GM18873 (cell line): ENCODE measurements at regions not wholly inside any gene's neighbourhood (a gene's known extent, or its start where the extent isn't known, plus 50 kb on each side); places are given as distances from the start of the nearest gene placed in this dataset.
"Not testable (repeated sequence)": the region's sequence is repeated elsewhere in the genome, so short reads cannot be mapped to it uniquely, and the experiment has no call there.

ENCODE experiments used
- ATAC-seq: cut with Tn5 transposase; IDR thresholded peaks from one replicate; pipeline ENCODE4 v1.9.1; 2021; ENCODE audit warnings: mild to moderate bottlenecking, moderate library complexity, moderate number of reproducible peaks; ENCODE audit not compliant: unreplicated experiment, low FRiP score

DNA sequence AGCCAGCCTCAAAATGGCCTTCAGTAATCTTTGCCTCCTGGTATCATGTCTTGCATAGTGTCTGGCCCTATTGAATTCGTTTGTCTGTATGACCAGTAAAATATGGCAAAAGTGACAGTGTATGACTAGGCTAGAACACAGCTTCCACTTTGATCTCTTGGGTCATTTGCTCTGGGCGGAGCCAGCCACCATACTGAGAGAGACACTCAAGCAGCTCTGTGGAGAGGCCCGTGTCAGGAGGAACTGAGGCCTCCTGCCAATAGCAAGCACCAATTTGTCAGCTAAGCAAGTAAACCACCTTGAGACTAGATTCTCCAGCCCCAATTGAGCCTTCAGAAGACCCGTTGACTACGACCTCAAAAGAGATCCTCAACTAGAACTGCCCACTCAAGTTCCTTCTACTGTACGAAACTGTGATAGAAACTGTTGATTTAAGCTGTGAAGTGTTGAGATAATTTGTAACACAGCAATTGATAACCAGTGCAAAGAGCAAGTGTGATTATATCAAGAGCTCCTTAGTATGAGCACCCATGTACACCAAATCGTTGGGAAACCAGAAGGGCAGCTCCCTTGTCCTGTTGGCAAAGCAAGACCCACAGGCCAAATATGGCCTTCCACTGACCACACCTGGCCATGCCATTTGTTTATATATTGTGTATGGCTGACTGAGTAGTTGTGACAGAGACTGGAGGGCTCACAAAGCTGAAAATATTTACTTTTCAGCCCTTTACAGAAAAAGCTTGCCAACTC is 52.7 kb upstream of the SERBP1 start:
- no peak for ATAC-seq

DNA sequence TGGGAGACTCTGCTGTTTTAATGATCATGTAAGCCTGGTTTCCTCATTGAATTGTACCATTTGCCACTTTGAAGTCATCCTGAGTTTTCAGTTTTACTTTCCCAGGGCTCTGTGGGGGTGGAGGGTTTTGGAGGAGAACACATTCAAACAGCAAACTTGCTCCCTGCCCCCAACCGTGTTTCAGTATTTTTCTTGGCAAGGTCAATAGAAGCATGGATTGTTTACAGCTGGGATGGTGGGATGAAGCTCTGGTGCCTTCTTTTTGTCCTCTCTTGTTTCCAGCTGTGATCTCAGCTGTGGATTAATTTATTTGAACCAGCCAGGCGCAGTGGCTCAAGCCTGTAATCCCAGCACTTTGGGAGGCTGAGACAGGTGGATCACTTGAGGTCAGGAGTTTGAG is 54.3 kb upstream of the SERBP1 start:
- no peak for ATAC-seq

DNA sequence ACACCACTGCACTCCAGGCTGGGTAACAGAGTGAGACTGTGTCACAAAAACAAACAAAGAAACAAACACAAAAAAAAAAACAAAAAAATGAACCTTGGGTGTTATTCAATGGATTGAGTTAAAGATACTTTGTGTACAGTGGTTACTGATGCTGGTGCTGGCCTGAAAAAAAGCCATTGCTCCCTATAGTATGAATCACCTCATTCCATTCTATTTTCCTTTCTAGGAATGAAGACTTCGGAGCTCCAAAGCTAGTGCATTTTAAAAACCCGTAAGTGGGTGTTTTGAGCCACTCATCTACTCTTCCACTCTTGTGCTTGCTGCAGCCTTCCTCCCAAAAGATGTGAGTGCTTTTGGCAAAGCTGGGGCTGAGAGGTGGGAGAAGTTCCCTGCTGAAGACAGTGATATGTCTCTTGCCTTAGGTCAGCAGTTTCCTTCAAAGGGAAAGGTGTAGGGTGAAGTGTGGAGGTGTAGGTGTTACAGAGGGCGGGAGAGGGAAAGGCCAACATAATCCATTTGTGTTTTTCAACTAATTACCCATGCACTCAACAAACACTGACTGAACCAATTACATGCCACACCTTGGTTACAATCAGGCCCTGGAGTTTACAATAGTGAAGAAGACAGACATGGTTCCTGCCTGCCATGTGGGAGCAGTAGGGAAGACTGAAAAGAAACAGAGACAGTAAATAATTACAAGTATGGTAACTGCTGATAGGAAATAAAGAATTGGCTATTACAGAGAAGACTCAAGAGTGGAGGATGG is 55.0 kb upstream of the SERBP1 start:
- no peak for ATAC-seq

DNA sequence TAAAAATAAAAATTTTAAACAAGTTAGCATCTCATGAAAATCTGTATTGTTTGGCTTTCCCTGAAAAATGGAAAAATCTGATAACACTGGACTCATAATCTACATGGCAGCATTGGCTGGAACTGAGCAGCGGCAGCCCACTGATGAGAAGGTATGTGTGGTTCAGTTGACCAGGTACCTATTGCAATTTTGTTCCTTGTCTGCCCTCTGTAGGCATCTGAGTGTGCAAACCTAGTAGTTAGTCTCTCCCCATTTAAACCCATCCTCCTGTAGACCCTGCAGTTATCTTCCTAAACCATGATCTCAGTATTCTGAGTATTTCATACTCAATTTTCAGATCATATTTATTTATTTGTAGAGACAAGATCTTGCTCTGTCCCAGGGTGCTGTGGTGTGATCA is 59.4 kb upstream of the SERBP1 start:
- ATAC-seq, result no peak

DNA sequence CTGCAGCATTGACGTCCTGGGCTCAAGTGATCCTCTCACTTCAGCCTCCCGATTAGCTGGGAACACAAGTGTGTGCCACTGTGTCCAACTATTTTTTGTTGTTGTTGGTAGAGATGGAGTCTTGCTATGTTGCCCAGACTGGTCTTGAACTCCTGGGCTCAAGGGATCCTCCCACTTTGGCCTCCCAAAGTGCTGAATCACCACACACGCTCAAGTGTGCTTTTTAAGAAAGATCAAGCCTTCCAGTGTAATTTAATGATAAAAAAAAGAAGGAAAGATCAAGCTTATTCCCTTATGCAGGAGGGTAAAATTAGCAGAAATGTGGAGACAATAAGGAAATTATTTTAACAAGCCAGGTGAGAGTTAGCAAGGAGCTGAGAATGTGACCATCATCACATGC is 61.1 kb upstream of the SERBP1 start:
- no peak for ATAC-seq

DNA sequence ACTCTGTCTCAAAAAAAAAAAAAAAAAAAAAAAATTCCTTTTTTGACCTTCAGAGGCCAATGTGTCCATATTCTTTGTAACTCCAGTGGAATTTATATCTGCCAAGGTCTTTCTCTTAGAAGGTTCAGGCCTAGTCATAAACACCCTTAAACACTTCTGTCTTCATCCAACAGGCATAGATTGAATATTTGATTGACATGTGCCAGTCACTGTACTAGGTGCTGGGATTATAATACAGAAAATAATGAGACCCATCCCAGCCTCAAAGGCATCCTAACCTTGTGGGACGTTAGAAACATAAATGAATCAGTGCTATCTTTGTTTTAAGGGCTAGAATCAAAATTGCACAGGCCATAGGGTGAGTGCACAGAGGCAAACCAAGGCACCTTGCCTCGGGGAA is 62.9 kb upstream of the SERBP1 start:
- no peak for ATAC-seq

DNA sequence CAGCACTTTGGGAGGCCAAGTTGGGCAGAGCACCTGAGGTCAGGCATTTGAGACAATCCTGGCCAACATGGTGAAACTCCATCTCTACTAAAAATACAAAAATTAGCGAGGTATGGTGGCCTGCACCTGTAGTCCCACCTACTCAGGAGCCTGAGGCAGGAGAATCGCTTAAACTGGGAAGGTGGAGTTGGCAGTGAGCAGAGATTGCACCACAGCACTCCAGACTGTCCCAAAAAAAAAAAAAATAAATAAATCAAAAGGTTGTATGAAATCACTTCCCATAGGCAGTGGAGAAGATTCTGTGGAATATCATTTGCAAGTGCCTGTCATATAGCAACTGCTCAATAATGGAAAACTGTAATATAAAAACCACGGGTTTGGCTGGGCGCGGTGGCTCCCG is 65.1 kb upstream of the SERBP1 start:
- ATAC-seq, result no peak

DNA sequence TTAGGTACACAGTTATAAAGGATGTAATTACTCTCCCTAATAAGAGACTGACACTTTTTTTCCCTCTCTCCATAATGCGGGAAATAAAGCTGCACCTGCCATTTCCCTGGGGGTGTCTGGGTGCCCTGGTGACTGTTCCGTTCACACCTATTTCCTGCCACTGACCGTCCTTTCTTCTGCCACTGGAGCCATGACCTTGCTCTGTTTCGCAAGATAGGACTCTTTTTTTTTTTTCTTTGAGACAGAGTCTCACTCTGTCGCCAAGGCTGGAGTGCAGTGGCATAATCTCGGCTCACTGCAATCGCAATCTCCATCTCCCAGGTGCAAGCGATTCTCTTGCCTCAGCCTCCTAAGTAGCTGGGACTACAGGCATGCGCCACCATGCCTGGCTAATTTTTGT is 66.1 kb upstream of the SERBP1 start:
- no peak for ATAC-seq

DNA sequence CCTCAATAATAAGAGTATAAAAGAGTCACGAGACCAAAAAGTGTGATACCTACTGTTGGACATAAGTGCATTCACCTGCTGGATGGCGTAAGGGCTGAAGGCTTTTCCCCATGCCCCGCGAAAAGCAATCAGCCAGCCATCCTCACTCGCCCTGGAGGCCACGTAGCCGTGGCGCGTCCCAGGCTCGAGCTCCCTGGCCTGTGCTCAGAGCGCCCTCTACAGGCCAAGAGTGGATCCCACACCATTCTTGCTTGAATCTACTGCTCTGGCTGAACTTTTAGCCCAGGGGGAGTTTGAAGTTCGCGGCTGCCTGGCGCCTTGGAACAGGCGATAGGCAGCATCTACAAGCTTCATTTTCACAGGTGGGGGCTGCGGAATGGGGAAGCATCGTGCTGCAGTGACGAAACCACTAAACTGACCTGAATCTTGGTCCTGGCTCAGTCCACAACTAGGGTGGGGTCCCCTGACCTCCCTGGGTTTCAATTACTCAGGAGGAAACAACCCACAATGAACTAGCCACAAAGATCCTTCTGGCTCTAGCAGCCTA is 70.3 kb upstream of the SERBP1 start:
- peak; percentile 99 for ATAC-seq

DNA sequence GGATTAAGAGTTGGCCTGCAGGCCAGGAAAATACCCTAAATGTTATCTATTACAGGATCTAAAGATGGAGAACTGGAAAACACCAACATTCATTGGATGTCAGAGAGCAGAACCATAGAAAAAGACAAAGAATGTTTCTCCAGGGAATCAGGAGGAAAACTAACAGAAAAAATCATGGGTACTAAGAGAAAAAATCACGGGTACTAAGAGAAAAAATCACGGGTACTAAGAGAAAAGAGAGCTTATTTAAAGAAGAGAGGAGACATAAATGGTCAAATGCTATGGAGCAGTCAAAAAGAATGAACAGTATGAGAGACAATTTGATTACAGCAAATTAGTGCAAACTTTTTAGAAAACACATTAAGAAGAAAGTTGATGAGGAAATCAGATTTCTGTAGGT is 73.8 kb upstream of the SERBP1 start:
- no peak for ATAC-seq

DNA sequence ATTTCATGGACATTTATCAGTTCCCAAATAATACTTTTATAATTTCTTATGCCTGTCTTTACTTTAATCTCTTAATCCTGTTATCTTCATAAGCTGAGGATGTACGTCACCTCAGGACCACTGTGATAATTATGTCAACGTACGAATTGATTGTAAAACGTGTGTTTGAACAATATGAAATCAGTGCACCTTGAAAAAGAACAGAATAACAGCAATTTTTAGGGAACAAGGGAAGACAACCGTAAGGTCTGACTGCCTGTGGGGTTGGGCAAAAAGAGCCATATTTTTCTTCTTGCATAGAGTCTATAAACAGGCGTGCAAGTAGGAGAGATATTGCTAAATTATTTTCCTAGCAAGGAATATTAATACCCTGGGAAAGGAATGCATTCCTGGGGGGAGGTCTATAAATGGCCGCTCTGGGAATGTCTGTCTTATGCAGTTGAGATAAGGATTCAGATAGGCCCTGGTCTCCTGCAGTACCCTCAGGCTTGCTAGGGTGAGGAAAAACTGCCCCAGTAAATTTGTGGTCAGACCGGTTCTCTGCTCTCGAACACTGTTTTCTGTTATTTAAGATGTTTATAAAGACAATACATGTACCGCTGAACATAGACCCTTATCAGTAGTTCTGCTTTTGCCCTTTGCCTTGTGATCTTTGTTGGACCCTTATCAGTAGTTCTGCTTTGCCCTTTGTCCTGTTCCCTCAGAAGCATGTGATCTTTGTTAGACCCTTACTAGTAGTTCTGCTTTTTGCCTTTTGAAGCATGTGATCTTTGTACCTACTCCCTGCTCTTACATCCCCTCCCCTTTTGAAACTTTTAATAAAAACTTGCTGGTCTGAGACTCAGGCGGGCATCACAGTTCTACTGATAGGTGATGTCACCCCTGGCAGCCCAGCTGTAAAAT is 83.4 kb upstream of the SERBP1 start:
- not testable (repeated sequence) for ATAC-seq

DNA sequence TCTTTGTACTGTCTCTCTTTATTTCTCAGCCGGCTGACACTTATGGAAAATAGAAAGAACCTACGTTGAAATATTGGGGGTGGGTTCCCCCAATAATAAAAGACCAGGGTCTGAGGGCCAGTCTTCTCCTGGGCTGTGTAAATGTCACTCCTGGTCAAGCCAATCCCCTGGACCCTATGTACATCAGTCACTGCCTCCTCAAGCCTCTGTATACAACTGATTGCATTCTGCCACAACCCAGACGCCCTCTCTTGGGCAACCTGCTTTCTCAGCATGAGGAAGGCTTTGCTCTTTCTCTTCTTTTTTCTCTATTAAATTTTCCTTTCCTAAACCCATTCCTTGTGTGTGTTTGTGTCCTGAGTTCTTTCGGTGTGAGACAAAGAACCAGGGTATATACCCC is 84.1 kb upstream of the SERBP1 start:
- no peak for ATAC-seq

DNA sequence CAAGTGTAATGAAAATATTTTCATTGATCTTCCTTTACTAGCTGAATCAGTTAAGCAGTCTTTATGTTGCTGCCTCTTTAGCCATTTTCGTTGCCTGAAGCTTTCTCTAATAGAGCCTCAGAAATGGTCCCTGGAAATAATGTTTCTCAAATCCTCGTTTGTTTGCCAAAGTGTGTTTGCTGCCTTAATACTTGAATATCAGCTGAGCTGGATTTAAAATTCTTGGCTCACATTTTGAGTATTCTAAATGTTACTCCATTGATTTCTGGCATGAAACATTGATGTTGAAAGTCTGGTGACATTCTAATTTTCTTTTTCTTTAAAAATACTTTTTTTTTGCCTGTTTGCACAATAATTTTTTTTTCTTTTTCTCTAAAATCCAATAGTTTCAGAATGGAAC is 84.6 kb upstream of the SERBP1 start:
- ATAC-seq, result no peak

DNA sequence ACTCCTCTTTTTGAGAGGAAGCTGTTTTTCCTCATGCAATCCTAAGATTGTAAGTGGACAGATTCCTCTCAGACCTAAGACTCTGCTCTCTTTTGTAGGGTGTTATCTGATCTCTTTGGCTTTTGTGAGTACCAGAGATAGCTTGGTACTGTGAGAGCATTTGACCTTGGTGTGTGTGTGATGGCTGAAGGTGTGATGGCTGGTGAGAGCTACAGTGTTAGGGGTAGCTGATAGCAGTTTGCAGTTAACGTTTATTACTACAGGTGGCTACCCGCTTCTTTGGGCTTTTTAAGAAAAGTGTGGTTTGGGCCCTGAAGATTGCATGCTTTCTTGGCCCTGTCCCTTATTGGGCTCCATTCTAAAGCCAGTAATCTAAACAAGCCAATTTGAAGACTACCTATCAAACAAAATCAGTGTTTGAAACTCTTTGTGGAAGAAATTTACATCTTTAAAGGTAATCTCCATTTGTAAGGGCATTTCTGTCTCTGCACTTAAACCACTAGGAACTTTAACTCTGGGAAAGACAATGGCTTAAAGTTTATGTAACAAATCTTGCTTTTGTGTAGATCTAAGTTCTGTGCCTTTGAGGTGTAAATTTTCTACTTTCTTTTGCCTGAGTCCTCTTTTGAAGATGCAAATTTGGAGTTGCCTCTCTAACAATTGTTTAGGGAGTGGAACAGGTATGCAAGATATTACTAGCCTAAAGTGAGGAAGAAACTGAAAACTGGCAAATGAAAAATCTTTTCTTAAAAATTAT is 85.3 kb upstream of the SERBP1 start:
- ATAC-seq, result no peak

DNA sequence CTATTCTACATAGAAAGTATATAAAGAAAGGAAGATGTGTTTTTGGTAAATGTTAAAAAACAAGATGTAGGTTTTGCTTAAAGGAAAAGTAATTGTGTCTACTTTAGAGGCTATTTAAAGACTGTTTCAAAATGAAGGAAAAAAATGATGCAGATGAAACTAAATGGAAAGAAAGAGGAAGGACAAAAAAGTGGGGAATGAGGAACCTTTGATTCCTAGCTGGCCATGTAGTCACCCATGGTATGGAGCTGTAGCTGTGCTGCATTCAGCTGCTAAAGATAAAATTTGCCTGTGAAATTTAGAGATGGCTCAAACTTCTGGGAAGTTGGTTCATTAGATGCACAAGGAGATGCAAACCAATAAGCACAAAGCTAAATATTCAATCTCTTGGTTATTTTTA is 86.8 kb upstream of the SERBP1 start:
- no peak for ATAC-seq

DNA sequence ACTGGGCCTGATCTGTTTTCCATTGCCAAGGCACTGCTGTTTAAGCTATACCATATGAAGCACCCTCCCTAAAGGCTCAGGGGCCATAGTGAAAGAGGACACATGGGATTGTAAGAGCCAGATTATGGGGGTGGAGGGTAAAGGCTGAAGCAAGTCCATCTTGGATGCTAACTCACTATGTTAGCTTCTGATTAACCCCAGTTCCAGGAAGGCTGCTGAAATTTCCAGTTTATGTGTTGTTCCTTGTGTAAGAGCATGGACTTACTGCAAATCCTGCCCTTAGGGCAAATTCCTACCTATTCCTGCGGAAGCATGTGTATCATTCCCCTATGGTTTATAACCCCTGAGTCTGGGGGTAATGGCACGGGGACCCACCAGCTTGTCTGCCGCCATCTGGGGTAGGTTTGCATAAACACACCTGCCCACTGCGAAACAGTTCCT is 91.8 kb upstream of the SERBP1 start:
- ATAC-seq, result no peak

DNA sequence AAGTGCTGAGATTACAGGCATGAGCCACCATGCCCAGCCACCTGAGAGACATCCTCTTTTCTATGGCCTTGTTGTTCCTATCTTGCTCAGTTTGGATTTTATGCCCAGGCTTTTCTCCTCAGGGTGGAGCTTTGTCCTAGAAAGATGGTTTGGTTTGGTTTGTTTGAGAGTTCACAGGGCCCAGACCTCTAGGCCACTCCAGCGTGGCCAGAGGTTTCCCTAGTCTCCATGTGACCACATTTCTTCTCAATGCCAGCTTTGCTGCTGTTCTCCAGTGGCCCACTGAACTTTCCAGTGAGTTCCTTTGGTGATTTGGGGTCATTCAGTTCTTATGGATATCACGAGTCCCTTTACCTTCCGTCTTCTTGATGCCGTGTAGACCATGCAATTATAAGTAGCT is 92.6 kb upstream of the SERBP1 start:
- no peak for ATAC-seq

DNA sequence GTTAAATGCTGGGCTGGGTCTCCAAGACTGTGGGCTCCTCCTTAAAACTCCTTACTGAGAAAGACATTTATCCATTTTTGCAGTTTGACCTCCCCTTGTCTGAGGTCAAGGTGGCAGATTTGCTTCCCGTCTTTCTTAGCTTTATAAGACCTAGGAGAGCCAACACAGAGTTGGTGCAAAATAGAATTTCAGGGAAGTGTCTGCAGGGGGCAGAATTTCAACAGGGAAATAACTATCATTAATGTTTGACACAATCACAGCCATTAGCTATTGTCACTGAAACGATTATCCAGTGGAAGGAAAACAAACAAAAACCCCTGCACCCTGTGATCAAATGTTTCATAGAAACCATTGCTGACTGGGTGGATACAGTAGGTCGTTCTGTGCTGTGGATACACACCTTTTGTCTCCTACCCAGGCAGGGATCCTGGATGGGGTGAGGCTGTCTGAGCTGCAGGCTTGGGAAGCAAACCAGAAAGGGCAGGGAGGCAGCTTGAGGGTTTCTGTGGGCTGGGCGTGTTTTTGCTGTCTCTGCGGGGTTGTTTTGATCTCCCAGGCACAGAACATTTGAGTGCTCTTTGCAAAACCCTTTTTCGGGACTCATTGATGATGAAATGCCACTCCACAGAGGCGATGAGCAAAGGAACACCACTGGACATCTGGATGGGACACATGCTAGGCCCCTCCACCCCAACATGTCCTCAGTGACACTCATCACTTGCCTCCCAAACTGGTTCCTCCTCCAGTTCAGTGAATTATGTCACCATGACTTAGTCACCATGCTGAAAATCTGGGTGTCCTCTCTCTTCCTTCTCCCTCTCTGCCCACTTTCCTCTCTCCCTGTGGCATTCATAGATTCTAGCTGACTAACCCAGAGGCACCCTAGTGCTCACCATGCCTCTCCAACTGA is 94.2 kb upstream of the SERBP1 start:
- ATAC-seq, result no peak
